HCT116 (cell line): ENCODE measurements at regions not wholly inside any gene's neighbourhood (a gene's known extent, or its start where the extent isn't known, plus 50 kb on each side); places are given as distances from the start of the nearest gene placed in this dataset.

Source experiments
- ATAC-seq: fragments of 200-7000 bp; cut with Tn5 transposase; 2 replicates; pipeline ENCODE4 v1.9.1; 2020; ENCODE audit warnings: mild to moderate bottlenecking, moderate library complexity
- BruUV-seq: library from RNA; stranded (reverse); fragments of 400-500 nt; replicated peaks from 2 replicates; lab custom pipeline; 2021; lab: Mats Ljungman, UMichigan
- CTCF ChIA-PET: fragments of 300-600 bp; sonication (Branson Sonifier 250); formaldehyde crosslinking; loops from one replicate; lab custom pipeline; 2021; ENCODE audit warnings: antibody characterized with exemption; lab: Charles Lee
- POLR2A ChIA-PET: fragments of 300-600, 350-600 bp; sonication (Branson Sonifier 250); formaldehyde crosslinking; loops from one replicate; lab custom pipeline; 2021; ENCODE audit warnings: antibody characterized with exemption; lab: Charles Lee
- RAD21 ChIA-PET, 2 experiments: fragments of 300-600 bp; sonication (Branson Sonifier 250); formaldehyde crosslinking; loops; one replicate each; lab custom pipeline; 2023; ENCODE audit warnings: low total read pairs in 2 of 2; ENCODE audit not compliant: uncharacterized antibody in 2 of 2, unreplicated experiment in 2 of 2, low non-redundant PET in 1 of 2; lab: Charles Lee
- DNase-seq: peaks from one replicate; pipeline ENCODE4 v3.0.0-alpha.2; 2010; ENCODE audit warnings: low read depth, low spot score
- H2AFZ ChIP-seq: fragments of 200-600 bp; shearing (Covaris generic), sonication (generic); 2 replicates; pipeline ENCODE4 v1.6.1; 2017; ENCODE audit warnings: low read depth, mixed run types, mixed read lengths, antibody characterized with exemption, low read length; ENCODE audit not compliant: poor library complexity, severe bottlenecking
- H3K27ac ChIP-seq: 2 replicates; pipeline ENCODE4 v1.5.1; 2012; ENCODE audit warnings: low read depth, low read length
- H3K27me3 ChIP-seq: fragments of 200-600 bp; sonication (generic); 2 replicates; pipeline ENCODE4 v1.6.1; 2016; ENCODE audit warnings: mixed run types, low read length, mixed read lengths; ENCODE audit not compliant: insufficient read depth
- H3K36me3 ChIP-seq, 2 experiments: fragments of 200-500 bp in 1 of 2; fragments of 200-600 bp in 1 of 2; sonication (Bioruptor generic) in 1 of 2; sonication (generic) in 1 of 2; 2 replicates each; pipeline versions ENCODE4 v1.5.1 to v1.6.1; 2014 to 2016; ENCODE audit warnings: low read length in 2 of 2, inconsistent platforms in 1 of 2, mixed read lengths in 1 of 2, mixed run types in 1 of 2; ENCODE audit not compliant: insufficient read depth in 2 of 2, control insufficient read depth in 1 of 2
- H3K4me1 ChIP-seq, 2 experiments: fragments of 200-600 bp in 1 of 2; sonication (generic) in 1 of 2; 2 replicates each; pipeline versions ENCODE4 v1.5.1 to v1.6.1; 2012 to 2017; ENCODE audit warnings: low read length in 2 of 2, inconsistent platforms in 1 of 2, mild to moderate bottlenecking in 1 of 2, mixed read lengths in 1 of 2, mixed run types in 1 of 2, moderate library complexity in 1 of 2; ENCODE audit not compliant: insufficient read depth in 2 of 2, control insufficient read depth in 1 of 2
- H3K4me2 ChIP-seq: fragments of 200-600 bp; sonication (generic); 2 replicates; pipeline ENCODE4 v1.6.1; 2017; ENCODE audit warnings: mixed run types, low read length, mixed read lengths
- H3K4me3 ChIP-seq, 2 experiments: fragments of 200-600 bp in 1 of 2; sonication (generic) in 1 of 2; replicated peaks in 1 of 2; 2 replicates each; pipeline ENCODE4 v1.5.1; 2011 to 2016; ENCODE audit warnings: low read length in 2 of 2, control low read depth in 1 of 2, low read depth in 1 of 2, mild to moderate bottlenecking in 1 of 2, mixed read lengths in 1 of 2, mixed run types in 1 of 2
- H3K79me2 ChIP-seq: fragments of 200-600 bp; sonication (generic); 2 replicates; pipeline ENCODE4 v1.6.1; 2017; ENCODE audit warnings: mild to moderate bottlenecking, mixed run types, low read length, moderate library complexity, mixed read lengths; ENCODE audit not compliant: insufficient read depth
- H3K9ac ChIP-seq: fragments of 200-600 bp; sonication (generic); 2 replicates; pipeline ENCODE4 v1.6.1; 2016; ENCODE audit warnings: low read length, mixed read lengths
- H3K9me2 ChIP-seq: fragments of 200-600 bp; sonication (generic), shearing (Covaris generic); 2 replicates; pipeline ENCODE4 v1.6.1; 2017; ENCODE audit warnings: mixed run types, mild to moderate bottlenecking, moderate library complexity; ENCODE audit not compliant: insufficient read depth
- H3K9me3 ChIP-seq, 2 experiments: fragments of 200-500 bp in 1 of 2; fragments of 200-600 bp in 1 of 2; sonication (Bioruptor generic) in 1 of 2; sonication (generic) in 1 of 2; 2 replicates each; pipeline ENCODE4 v1.6.1; 2014 to 2017; ENCODE audit warnings: low read length in 2 of 2, mixed read lengths in 2 of 2, inconsistent platforms in 1 of 2, low read depth in 1 of 2, mild to moderate bottlenecking in 1 of 2, mixed run types in 1 of 2, moderate library complexity in 1 of 2; ENCODE audit not compliant: control insufficient read depth in 1 of 2, insufficient read depth in 1 of 2
- H4K20me1 ChIP-seq: fragments of 200-600 bp; sonication (generic), shearing (Covaris generic); 2 replicates; pipeline ENCODE4 v1.6.1; 2017; ENCODE audit warnings: mixed run types, mild to moderate bottlenecking, moderate library complexity; ENCODE audit not compliant: insufficient read depth
- FOSL1 ChIP-seq: IDR thresholded peaks from 2 replicates; pipeline ENCODE4 v1.6.1; 2012; ENCODE audit warnings: low read depth
- SP1 ChIP-seq: IDR thresholded peaks from 2 replicates; pipeline ENCODE4 v1.6.1; 2012; ENCODE audit warnings: low read depth
- SRF ChIP-seq: IDR thresholded peaks from 2 replicates; pipeline ENCODE4 v1.6.1; 2012; ENCODE audit warnings: low read depth
- ZFX ChIP-seq: fragments of 450-650 bp; IDR thresholded peaks from 2 replicates; pipeline ENCODE4 v1.6.1; 2017
- intact Hi-C: fragments of 100-400 bp; cut with micrococcal nuclease; formaldehyde crosslinking; loops from 2 replicates; pipeline ENCODE4 v1.10.0; 2022
- TF ChIP-seq, protein P1 (sequence below), 3 experiments: fragments of 200-600 bp in 1 of 3; sonication (generic) in 1 of 3; IDR thresholded peaks in 2 of 3; conservative IDR thresholded peaks in 1 of 3; 2 replicates each; pipeline ENCODE4 v1.5.1; 2012 to 2017; ENCODE audit warnings: low read depth in 2 of 3, low read length in 2 of 3, antibody characterized with exemption in 1 of 3, borderline replicate concordance in 1 of 3, control low read depth in 1 of 3, mild to moderate bottlenecking in 1 of 3, mixed read lengths in 1 of 3, mixed run types in 1 of 3, moderate library complexity in 1 of 3; ENCODE audit not compliant: insufficient read depth in 1 of 3

DNA sequence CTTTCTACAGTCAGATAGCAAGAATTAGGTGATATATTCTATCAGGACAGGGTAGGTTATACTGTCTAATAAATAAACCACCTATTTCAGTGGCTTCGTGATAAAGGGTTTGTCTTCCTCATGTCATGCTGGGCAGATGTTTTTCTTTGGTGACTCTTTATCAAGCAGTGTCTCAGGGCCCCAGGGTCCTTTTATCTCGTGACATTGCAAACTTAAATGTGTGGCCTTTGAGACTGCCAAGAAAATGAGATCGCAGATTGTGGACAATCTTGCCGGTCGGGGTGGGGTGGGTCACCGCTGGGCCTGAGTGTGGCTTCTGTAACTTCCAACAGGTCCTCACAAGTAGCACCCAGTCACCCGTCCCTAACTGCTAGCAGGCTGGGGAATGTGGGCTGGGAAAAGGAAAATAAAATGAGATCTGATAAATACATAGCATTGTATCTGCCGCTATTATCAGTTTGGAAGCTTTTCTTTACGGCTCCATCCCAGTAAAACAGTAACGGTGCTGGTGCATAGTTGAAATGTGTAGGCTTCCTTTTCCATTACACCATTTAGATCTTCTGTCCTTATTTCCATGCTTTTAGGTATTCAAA is 50.5 kb upstream of the BMP6 start:
- intact Hi-C loops: no loop called here
- H3K36me3 ChIP-seq: no peaks in the 10 kb centered on the region
- TF ChIP-seq ZFX (no peak), FOSL1 (no peak), SRF (no peak), SP1 (no peak)
- TF ChIP-seq, protein P1, sequence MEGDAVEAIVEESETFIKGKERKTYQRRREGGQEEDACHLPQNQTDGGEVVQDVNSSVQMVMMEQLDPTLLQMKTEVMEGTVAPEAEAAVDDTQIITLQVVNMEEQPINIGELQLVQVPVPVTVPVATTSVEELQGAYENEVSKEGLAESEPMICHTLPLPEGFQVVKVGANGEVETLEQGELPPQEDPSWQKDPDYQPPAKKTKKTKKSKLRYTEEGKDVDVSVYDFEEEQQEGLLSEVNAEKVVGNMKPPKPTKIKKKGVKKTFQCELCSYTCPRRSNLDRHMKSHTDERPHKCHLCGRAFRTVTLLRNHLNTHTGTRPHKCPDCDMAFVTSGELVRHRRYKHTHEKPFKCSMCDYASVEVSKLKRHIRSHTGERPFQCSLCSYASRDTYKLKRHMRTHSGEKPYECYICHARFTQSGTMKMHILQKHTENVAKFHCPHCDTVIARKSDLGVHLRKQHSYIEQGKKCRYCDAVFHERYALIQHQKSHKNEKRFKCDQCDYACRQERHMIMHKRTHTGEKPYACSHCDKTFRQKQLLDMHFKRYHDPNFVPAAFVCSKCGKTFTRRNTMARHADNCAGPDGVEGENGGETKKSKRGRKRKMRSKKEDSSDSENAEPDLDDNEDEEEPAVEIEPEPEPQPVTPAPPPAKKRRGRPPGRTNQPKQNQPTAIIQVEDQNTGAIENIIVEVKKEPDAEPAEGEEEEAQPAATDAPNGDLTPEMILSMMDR (IDR thresholded peaks at IDR 0.05 in 2 of 3, conservative IDR thresholded peaks at IDR 0.05 in 1 of 3; ENCODE audit: borderline replicate concordance in 1 of 3, insufficient read depth in 1 of 3, low read depth in 2 of 3, low read length in 2 of 3): no peak
- TF ChIP-seq, all 23 proteins: peak for 0
- no peaks in the 10 kb centered on the region for H3K9me3 ChIP-seq
- H3K27ac ChIP-seq: no peak overlapping the region
- DNase-seq (no peak), ATAC-seq (no peak)
- H4K20me1 ChIP-seq: no peaks in the 10 kb centered on the region
- H3K4me1 ChIP-seq: peaks cover 9 to 27% of the 10 kb centered on the region in 2 experiments; a peak in 3 of 4 replicates
- no peak overlapping the region for H3K4me2 ChIP-seq
- no peaks in the 10 kb centered on the region for H3K9me2 ChIP-seq
- no peak overlapping the region for H3K4me3 ChIP-seq
- no peak overlapping the region for H3K9ac ChIP-seq
- BruUV-seq: no TSS peak
- ChIA-PET POLR2A (no interaction called here), CTCF (no interaction called here), RAD21 (no interaction called here)
- no peaks in the 10 kb centered on the region for H3K79me2 ChIP-seq
- H2AFZ ChIP-seq: no peak overlapping the region
- no peaks in the 10 kb centered on the region for H3K27me3 ChIP-seq
